GM12891 (cell line): ENCODE measurements at regions not wholly inside any gene's neighbourhood (a gene's known extent, or its start where the extent isn't known, plus 50 kb on each side); places are given as distances from the start of the nearest gene placed in this dataset.
"Not testable (repeated sequence)": the region's sequence is repeated elsewhere in the genome, so short reads cannot be mapped to it uniquely, and the experiment has no call there.

ENCODE experiments used
- POLR2A ChIP-seq: IDR thresholded peaks from 2 replicates; pipeline ENCODE4 v1.6.1; 2011; ENCODE audit warnings: low read depth, low read length, control low read depth
- POLR2AphosphoS5 ChIP-seq: IDR thresholded peaks from 2 replicates; pipeline ENCODE4 v1.6.1; 2011; ENCODE audit warnings: low read depth, low read length, control low read depth

GRCh38 chrX:508821-509220 is 121.8 kb upstream of the SHOX start:
- not testable (repeated sequence) for TF ChIP-seq POLR2A, POLR2AphosphoS5
